Umbilical cord (tissue), 1 donor: ENCODE measurements at regions not wholly inside any gene's neighbourhood (a gene's known extent, or its start where the extent isn't known, plus 50 kb on each side); places are given as distances from the start of the nearest gene placed in this dataset.
"Not testable (repeated sequence)": the region's sequence is repeated elsewhere in the genome, so short reads cannot be mapped to it uniquely, and the experiment has no call there.

Source experiments
- DNase-seq: peaks from one replicate; pipeline ENCODE4 v3.0.0-alpha.2; 2015; ENCODE audit warnings: low spot score

DNA sequence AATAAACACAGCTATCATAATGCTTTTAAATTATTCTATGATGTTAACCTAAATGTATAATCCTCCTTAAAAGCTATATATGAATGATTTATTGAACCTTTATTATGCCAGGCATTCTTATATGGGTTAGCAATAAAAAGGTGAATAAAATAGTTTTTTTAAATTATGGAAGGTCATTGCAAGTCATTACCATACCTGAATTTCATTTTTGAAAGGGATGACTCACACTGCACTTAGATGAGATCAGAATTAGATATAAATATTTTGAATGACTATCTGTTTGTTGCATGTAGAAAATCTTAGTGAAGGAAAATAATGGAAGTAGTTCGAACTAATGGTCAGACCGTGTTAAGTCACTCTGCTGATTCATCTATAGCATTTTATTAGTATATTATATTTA, 822.3 kb downstream of the LUZP2 start:
- no peak for DNase-seq

- DNase-seq, result no peak
Observed at GRCh38 chr11:25327656-25328055, 830.8 kb downstream of the LUZP2 start.

- DNase-seq, result no peak
Observed at GRCh38 chr11:25339281-25339680, 842.4 kb downstream of the LUZP2 start.

DNA sequence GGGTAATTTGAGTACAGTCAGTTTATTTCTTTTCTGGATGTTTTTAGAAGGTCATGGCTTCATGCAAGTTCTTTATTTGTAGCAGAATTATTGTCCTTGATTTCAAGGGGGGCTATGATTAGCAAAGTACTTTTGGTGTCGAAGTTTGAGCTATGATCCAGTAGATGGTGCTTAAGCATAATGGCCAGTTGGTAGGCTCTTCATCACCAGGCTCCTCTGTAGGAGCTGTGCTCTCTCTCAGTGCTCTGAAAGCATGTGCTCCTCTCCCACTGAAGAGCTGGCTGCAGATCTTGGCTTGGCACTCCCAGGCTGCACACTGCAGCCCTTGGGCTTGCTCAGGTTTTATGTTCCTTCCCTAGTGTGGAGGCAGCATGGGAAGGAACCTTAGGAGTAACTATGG, 852.7 kb downstream of the LUZP2 start:
- DNase-seq, result no peak

DNA sequence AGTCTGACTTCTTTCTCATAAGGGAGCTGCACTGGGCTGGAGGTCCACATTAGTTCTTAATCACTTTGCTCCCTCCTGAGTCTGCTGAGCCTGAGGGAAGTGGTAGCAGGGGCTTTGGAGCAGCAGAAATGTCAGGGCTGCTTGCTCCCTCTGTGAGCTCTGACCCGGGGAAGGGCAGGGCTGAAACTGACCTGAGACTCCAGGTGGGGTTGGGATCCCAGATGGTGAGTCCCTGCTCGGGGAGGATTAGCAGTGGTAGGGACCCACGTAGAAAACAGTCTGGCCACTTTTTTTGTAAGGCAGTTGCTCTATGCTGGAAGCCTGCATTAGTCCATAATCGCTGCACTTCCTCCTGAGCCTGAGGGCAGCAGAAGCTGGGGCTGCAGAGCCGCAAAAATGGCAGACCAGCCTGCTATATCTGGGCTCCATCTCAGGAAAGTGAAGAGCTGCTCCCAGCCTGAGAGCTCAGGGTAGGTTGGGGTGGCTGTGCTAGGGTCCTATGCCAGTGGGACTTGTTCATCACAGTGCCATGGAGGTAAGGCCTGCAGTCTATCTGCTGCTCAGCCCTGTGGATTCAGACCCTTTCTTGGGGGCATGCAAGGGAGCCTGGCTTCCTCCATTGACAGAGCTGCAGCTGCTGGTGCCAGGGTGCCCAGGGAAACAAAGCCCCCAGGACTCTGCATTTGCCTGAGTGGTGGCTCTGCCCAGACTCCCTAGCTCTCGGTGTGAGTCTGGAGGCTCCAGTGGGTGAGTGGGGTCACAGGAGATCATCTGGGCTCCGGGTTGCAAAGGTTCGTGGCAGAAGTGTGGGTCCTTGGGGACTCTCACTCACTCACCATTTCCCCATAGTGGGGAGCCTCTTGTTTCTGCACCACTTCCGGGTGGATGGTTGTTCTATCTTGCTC, 854.3 kb downstream of the LUZP2 start:
- no peak for DNase-seq

- DNase-seq, result no peak
Observed at GRCh38 chr11:25357133-25357532, 860.3 kb downstream of the LUZP2 start.

DNA sequence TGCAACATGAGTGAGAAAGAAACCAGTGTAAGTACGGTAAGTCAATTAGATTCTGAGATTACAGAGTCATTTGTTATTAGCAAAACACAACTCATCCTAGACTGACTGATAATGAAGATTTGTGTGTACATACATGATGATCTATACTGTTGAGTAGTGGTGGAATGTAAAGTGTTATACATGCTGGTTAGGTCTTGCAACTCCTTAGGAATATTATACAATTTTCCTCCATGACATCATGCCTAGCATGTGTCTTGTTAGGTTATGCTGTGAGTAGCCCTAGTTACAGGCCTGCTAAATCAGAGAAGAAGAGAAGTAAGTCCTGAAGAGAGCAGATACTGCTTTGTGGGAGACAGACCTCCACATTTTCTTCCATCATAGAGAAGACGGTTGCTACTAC, 880.6 kb downstream of the LUZP2 start:
- DNase-seq, result no peak

DNA sequence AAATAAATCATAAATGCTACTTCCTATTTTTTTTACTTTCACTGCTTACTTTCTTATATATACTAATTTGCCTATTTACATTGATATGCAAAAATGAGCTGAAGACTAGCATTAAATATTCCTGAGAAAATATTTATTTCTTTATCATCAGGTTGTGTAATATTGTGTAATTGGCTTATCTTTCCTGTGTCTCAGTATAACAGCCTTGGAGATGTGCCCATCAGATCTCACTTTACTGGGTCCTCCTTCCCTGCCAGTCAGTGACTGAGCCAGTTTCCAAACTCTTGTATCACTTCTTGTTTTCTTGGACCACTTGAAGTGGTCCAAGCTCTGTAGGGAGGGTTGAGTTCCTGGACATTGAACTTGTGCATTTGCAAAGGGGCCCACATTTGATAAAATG, 900.0 kb downstream of the LUZP2 start:
- no peak for DNase-seq

- DNase-seq, result no peak
Observed at GRCh38 chr11:25408146-25408545, 911.3 kb downstream of the LUZP2 start.

- no peak for DNase-seq
Observed at GRCh38 chr11:25415793-25416192, 916.1 kb upstream of the ANO3 start.

DNA sequence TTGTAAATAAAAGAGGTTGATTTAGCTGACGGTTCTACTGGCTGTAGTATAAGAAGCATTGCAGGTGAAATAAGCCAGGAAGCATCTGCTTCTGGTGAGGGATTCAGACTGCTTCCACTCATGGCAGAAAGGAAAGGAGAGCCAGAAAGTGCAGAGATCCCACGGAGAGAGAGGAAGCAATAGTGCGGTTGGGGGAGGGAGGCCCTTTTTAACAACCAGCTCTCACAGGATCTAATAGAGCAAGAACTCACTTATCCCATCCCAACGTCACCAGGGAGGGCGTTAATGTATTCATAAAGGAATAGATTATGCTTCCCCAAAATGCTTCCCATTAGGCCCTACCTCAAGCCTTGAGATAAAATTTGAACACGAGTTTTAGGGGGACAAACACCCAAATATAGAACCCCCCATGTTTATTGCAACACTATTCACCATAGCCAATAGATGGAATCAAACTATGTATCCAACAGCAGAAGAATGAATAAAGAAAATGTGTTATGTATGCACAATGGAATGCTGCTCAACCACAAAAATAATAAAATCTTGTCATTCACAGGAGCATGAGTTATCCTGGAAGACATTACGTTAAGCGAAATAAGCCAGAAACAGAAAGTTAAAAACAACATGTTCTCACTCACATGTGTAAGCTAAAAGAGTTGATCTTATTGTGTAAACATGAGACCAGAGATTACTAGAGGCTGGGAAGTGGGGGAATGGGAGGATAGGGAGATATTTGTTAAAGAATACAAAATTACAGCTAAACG, 908.3 kb upstream of the ANO3 start:
- peak; percentile 27 for DNase-seq

- DNase-seq, result no peak
Observed at GRCh38 chr11:25432376-25432775, 899.6 kb upstream of the ANO3 start.

- no peak for DNase-seq
Observed at GRCh38 chr11:25435197-25435596, 896.7 kb upstream of the ANO3 start.

DNA sequence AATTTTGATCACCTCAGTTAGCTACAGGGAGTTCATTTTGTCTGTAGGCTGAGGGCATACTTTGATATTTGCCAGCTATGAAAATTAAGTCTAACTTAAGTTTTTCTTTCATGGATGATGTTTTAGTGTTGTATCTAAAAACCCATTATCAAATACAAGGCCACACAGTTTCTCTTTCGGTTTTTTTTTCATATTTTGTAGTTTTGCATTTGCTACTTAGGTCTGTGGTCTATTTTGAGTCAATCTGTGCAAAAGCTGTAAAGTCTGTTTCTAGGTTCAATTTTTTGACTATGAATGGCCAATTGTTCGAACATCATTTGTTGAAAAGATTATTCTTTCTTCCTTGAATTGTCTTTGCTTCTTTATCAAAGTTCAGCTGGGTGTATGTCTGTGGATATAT, 895.6 kb upstream of the ANO3 start:
- DNase-seq, result no peak

DNA sequence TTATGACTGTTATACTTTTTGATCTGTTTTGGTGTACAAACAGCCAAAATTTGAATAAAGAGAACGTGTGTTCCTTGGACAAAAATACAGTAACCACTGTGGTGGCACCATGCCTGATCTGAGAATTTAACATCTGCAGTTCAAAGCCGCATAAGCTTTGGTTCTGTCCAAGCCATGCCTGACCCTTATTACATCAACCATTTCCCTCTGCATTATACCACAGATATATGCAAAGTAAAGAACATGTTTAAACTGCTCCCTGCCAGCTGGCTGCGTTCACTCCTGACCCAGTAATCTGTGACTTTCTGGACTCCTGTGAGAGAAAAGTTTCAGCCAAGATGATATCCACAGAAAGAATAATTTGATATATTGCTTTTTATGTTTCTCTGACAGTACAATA, 890.5 kb upstream of the ANO3 start:
- peak; percentile 90 for DNase-seq

- DNase-seq, result peak; percentile 20
Observed at GRCh38 chr11:25449091-25449490, 882.8 kb upstream of the ANO3 start.

GRCh38 chr11:25453471-25453870, 878.5 kb upstream of the ANO3 start:
- DNase-seq, result no peak

- DNase-seq, result no peak
Observed at GRCh38 chr11:25456211-25456610, 875.7 kb upstream of the ANO3 start.

- DNase-seq, result peak; percentile 72
Observed at GRCh38 chr11:25483915-25484635, 847.9 kb upstream of the ANO3 start.

DNA sequence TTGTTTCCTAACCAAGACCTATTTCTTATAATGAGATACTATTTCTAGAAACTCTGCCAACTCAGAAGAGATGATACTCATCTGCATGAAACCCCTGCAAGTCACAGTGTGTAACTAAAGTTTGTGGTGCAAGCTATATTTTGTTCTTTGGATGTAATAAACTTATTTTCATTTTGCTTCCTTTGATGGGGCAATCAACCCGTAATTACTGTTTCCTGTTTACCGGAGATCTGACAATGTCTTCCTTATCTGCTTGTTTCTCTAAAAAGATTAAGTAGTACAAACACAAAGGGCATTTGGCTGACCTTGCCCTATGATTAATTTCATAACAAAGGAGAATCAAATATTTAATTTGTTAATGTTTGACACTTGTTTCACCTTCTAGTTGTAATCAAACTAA, 846.6 kb upstream of the ANO3 start:
- no peak for DNase-seq

GRCh38 chr11:25486338-25486737, 845.6 kb upstream of the ANO3 start:
- not testable (repeated sequence) for DNase-seq

- not testable (repeated sequence) for DNase-seq
Observed at GRCh38 chr11:25488176-25488575, 843.8 kb upstream of the ANO3 start.
